GM23248 (cell line): ENCODE measurements at regions not wholly inside any gene's neighbourhood (a gene's known extent, or its start where the extent isn't known, plus 50 kb on each side); places are given as distances from the start of the nearest gene placed in this dataset.

Experiments
- EZH2 ChIP-seq: fragments of 200-600 bp; sonication (generic); IDR thresholded peaks from 2 replicates; pipeline ENCODE4 v1.6.1; 2018; ENCODE audit warnings: antibody characterized with exemption, mild to moderate bottlenecking; ENCODE audit not compliant: insufficient read depth, poor library complexity, severe bottlenecking
- EZH2phosphoT487 ChIP-seq: fragments of 200-600 bp; sonication (generic); IDR thresholded peaks from 2 replicates; pipeline ENCODE4 v1.6.1; 2018; ENCODE audit warnings: antibody characterized with exemption, moderate library complexity, mild to moderate bottlenecking, low read depth; ENCODE audit not compliant: insufficient read depth

- TF ChIP-seq EZH2 (no peak), EZH2phosphoT487 (no peak)
Measured at GRCh38 chr17:49918591-49918990, 50.4 kb upstream of the DLX4 start.
